ENCODE measurements at regions not wholly inside any gene's neighbourhood (a gene's known extent, or its start where the extent isn't known, plus 50 kb on each side); places are given as distances from the start of the nearest gene placed in this dataset.

DNA sequence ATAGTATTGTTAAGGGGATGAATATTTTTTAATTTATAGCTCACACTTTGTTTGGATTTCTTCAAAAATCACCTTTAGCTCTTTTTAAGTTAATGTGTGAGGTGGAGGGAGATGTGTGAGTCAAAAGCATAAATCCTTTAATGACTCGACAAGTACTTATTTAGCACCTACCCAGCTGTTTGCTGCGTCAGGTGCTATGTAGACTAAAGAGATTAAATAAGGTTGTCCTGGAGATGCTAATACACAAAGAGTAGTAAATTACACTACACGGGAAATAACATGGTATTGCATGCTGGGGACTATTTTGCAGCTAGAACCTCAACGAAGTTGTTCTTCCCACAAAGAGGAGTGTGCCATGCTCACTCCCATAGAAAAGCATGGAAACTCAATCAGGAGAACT is 583.3 kb upstream of the TENM4 start (continued):
- TF ChIP-seq, protein P1, sequence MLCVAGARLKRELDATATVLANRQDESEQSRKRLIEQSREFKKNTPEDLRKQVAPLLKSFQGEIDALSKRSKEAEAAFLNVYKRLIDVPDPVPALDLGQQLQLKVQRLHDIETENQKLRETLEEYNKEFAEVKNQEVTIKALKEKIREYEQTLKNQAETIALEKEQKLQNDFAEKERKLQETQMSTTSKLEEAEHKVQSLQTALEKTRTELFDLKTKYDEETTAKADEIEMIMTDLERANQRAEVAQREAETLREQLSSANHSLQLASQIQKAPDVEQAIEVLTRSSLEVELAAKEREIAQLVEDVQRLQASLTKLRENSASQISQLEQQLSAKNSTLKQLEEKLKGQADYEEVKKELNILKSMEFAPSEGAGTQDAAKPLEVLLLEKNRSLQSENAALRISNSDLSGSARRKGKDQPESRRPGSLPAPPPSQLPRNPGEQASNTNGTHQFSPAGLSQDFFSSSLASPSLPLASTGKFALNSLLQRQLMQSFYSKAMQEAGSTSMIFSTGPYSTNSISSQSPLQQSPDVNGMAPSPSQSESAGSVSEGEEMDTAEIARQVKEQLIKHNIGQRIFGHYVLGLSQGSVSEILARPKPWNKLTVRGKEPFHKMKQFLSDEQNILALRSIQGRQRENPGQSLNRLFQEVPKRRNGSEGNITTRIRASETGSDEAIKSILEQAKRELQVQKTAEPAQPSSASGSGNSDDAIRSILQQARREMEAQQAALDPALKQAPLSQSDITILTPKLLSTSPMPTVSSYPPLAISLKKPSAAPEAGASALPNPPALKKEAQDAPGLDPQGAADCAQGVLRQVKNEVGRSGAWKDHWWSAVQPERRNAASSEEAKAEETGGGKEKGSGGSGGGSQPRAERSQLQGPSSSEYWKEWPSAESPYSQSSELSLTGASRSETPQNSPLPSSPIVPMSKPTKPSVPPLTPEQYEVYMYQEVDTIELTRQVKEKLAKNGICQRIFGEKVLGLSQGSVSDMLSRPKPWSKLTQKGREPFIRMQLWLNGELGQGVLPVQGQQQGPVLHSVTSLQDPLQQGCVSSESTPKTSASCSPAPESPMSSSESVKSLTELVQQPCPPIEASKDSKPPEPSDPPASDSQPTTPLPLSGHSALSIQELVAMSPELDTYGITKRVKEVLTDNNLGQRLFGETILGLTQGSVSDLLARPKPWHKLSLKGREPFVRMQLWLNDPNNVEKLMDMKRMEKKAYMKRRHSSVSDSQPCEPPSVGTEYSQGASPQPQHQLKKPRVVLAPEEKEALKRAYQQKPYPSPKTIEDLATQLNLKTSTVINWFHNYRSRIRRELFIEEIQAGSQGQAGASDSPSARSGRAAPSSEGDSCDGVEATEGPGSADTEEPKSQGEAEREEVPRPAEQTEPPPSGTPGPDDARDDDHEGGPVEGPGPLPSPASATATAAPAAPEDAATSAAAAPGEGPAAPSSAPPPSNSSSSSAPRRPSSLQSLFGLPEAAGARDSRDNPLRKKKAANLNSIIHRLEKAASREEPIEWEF (IDR thresholded peaks at IDR 0.05; ENCODE audit: insufficient replicate concordance, low read depth, low read length), result no peak
- TF ChIP-seq CHD4 (IDR thresholded peaks at IDR 0.05) (no peak), KLF5 (IDR thresholded peaks at IDR 0.05; ENCODE audit: partially characterized antibody) (no peak), JUNB (IDR thresholded peaks at IDR 0.05) (peak; percentile 49; the same call in 1 of the 2 replicates), RELA (IDR thresholded peaks at IDR 0.05; ENCODE audit: borderline replicate concordance, partially characterized antibody) (no peak), EGR1 (IDR thresholded peaks at IDR 0.05; ENCODE audit: borderline replicate concordance in 1 of 2, low read depth in 2 of 2, low read length in 2 of 2) (no peak)
- TF ChIP-seq, protein P2, sequence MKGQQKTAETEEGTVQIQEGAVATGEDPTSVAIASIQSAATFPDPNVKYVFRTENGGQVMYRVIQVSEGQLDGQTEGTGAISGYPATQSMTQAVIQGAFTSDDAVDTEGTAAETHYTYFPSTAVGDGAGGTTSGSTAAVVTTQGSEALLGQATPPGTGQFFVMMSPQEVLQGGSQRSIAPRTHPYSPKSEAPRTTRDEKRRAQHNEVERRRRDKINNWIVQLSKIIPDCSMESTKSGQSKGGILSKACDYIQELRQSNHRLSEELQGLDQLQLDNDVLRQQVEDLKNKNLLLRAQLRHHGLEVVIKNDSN (IDR thresholded peaks at IDR 0.05; ENCODE audit: borderline replicate concordance, extremely low read length, insufficient read depth, low read depth, low read length), result no peak
- TF ChIP-seq, protein P3, sequence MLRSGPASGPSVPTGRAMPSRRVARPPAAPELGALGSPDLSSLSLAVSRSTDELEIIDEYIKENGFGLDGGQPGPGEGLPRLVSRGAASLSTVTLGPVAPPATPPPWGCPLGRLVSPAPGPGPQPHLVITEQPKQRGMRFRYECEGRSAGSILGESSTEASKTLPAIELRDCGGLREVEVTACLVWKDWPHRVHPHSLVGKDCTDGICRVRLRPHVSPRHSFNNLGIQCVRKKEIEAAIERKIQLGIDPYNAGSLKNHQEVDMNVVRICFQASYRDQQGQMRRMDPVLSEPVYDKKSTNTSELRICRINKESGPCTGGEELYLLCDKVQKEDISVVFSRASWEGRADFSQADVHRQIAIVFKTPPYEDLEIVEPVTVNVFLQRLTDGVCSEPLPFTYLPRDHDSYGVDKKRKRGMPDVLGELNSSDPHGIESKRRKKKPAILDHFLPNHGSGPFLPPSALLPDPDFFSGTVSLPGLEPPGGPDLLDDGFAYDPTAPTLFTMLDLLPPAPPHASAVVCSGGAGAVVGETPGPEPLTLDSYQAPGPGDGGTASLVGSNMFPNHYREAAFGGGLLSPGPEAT (IDR thresholded peaks at IDR 0.05; ENCODE audit: low read depth), result no peak
